HepG2 (cell line): ENCODE measurements at regions not wholly inside any gene's neighbourhood (a gene's known extent, or its start where the extent isn't known, plus 50 kb on each side); places are given as distances from the start of the nearest gene placed in this dataset.

ENCODE experiments used
- ATAC-seq: fragments of 200-7000 bp; cut with Tn5 transposase; 3 replicates; pipeline ENCODE4 v1.9.1; 2020; ENCODE audit warnings: mild to moderate bottlenecking, moderate library complexity
- BruUV-seq: library from RNA; stranded (reverse); fragments of 400-500 nt; replicated peaks from 2 replicates; lab custom pipeline; 2021; lab: Mats Ljungman, UMichigan
- CTCF ChIA-PET: fragments of 300-600 bp; formaldehyde crosslinking; extraction: SDS; loops from one replicate; lab custom pipeline; 2021; ENCODE audit warnings: low total read pairs, inconsistent platforms, low intra/inter-chr PET ratio; lab: Yijun Ruan, JAX
- POLR2A ChIA-PET: fragments of 350-600 bp; sonication (Branson Sonifier 250); formaldehyde crosslinking; loops from one replicate; lab custom pipeline; 2020; ENCODE audit warnings: antibody characterized with exemption, inconsistent platforms; lab: Yijun Ruan, JAX
- DNase-seq: peaks from one replicate; pipeline ENCODE4 v3.0.0-alpha.2; 2015; ENCODE audit warnings: low spot score
- FAIRE-seq: peaks from 3 replicates; lab custom pipeline; 2011; peaks lifted over from hg19 to GRCh38; lab: Jason Lieb, UNC
- H2AFZ ChIP-seq: one replicate; pipeline ENCODE4 v1.6.1; 2011; ENCODE audit warnings: low read length, inconsistent platforms
- H3K27ac ChIP-seq: fragments of 300-600 bp; 3 replicates; pipeline ENCODE4 v1.8.0; 2011; ENCODE audit warnings: mixed run types, mild to moderate bottlenecking, mixed read lengths, low read length, inconsistent platforms; ENCODE audit not compliant: insufficient read depth; ENCODE audit errors: extremely low read length
- H3K27me3 ChIP-seq, 2 experiments: fragments of 200-600 bp in 1 of 2; 2 replicates in 1 of 2; 3 replicates in 1 of 2; pipeline versions ENCODE4 v1.6.0 to v1.8.0; 2011; ENCODE audit warnings: low read length in 2 of 2, mild to moderate bottlenecking in 2 of 2, moderate library complexity in 2 of 2, inconsistent platforms in 1 of 2; ENCODE audit not compliant: insufficient read depth in 2 of 2, control insufficient read depth in 1 of 2
- H3K36me3 ChIP-seq, 2 experiments: fragments of 200-600 bp in 1 of 2; replicated peaks in 1 of 2; 2 replicates in 1 of 2; 3 replicates in 1 of 2; pipeline versions ENCODE4 v1.5.1 to v1.8.0; 2011; ENCODE audit warnings: low read length in 2 of 2, inconsistent platforms in 1 of 2; ENCODE audit not compliant: insufficient read depth in 2 of 2, control insufficient read depth in 1 of 2
- H3K4me1 ChIP-seq: 2 replicates; pipeline ENCODE4 v1.5.1; 2012; ENCODE audit warnings: low read length, inconsistent platforms; ENCODE audit not compliant: insufficient read depth
- H3K4me2 ChIP-seq: 2 replicates; pipeline ENCODE4 v1.6.0; 2011; ENCODE audit warnings: low read depth, low read length, inconsistent platforms
- H3K4me3 ChIP-seq, 3 experiments: fragments of 200-600 bp in 1 of 3; sonication (generic), shearing (Covaris generic) in 1 of 3; replicated peaks in 1 of 3; 2 replicates each; pipeline ENCODE4 v1.5.1; 2011 to 2016; ENCODE audit warnings: low read length in 3 of 3, inconsistent platforms in 2 of 3, low read depth in 2 of 3, mild to moderate bottlenecking in 2 of 3, control low read depth in 1 of 3, mixed read lengths in 1 of 3; ENCODE audit not compliant: insufficient read depth in 1 of 3
- H3K79me2 ChIP-seq: one replicate; pipeline ENCODE4 v1.6.1; 2011; ENCODE audit warnings: low read length, inconsistent platforms; ENCODE audit not compliant: insufficient read depth
- H3K9ac ChIP-seq: 2 replicates; pipeline ENCODE4 v1.6.0; 2011; ENCODE audit warnings: mild to moderate bottlenecking, low read depth, low read length, inconsistent platforms; ENCODE audit not compliant: insufficient read depth
- H3K9me3 ChIP-seq: 2 replicates; pipeline ENCODE4 v1.5.1; 2012; ENCODE audit warnings: mild to moderate bottlenecking, low read length
- H4K20me1 ChIP-seq: 2 replicates; pipeline ENCODE4 v1.6.0; 2011; ENCODE audit warnings: inconsistent platforms, mild to moderate bottlenecking, low read length, moderate library complexity; ENCODE audit not compliant: insufficient read depth
- AKAP8 ChIP-seq: sonication (generic); formaldehyde crosslinking; IDR thresholded peaks from 2 replicates; pipeline ENCODE4 v1.5.1; 2020; ENCODE audit warnings: mild to moderate bottlenecking, missing genetic modification reagents
- ASH2L ChIP-seq: fragments of 300-600, 200-600 bp; sonication (generic); IDR thresholded peaks from 2 replicates; pipeline ENCODE4 v1.7.0; 2017; ENCODE audit warnings: low read depth, mild to moderate bottlenecking, moderate library complexity, mixed read lengths, low read length; ENCODE audit not compliant: insufficient read length
- FLYWCH1 ChIP-seq: sonication (generic); formaldehyde crosslinking; IDR thresholded peaks from 2 replicates; pipeline ENCODE4 v1.8.1; 2023; ENCODE audit warnings: mild to moderate bottlenecking, missing genetic modification reagents
- FOXP4 ChIP-seq: sonication (generic); formaldehyde crosslinking; IDR thresholded peaks from 2 replicates; pipeline ENCODE4 v1.4.0; 2020; ENCODE audit warnings: missing genetic modification reagents
- GABPA ChIP-seq, 2 experiments: IDR thresholded peaks; 2 replicates each; pipeline ENCODE4 v1.6.1; 2011 to 2016; ENCODE audit warnings: low read depth in 2 of 2, low read length in 1 of 2, missing biosample characterization in 1 of 2, missing genetic modification characterization in 1 of 2
- HDAC1 ChIP-seq: sonication (generic); formaldehyde crosslinking; IDR thresholded peaks from 2 replicates; pipeline ENCODE4 v1.5.1; 2020; ENCODE audit warnings: mild to moderate bottlenecking, missing genetic modification reagents
- HDAC2 ChIP-seq: sonication (generic); formaldehyde crosslinking; IDR thresholded peaks from 2 replicates; pipeline ENCODE4 v1.4.0; 2020; ENCODE audit warnings: missing genetic modification reagents
- HMGXB4 ChIP-seq, 2 experiments: sonication (generic) in 1 of 2; formaldehyde crosslinking in 1 of 2; IDR thresholded peaks; 2 replicates each; pipeline versions ENCODE4 v1.4.0 to v1.6.1; 2018 to 2020; ENCODE audit warnings: missing genetic modification reagents in 2 of 2, borderline replicate concordance in 1 of 2, low read depth in 1 of 2, mild to moderate bottlenecking in 1 of 2, missing biosample characterization in 1 of 2
- IKZF1 ChIP-seq: fragments of 450-650 bp; IDR thresholded peaks from 2 replicates; pipeline ENCODE4 v1.7.1; 2016
- JUNB ChIP-seq: sonication (generic); formaldehyde crosslinking; IDR thresholded peaks from 2 replicates; pipeline ENCODE4 v1.8.0; 2022; ENCODE audit warnings: missing genetic modification reagents, mild to moderate bottlenecking, borderline replicate concordance
- MATR3 ChIP-seq: sonication (generic); formaldehyde crosslinking; IDR thresholded peaks from 2 replicates; pipeline ENCODE4 v1.4.0; 2020; ENCODE audit warnings: missing genetic modification reagents
- TFDP2 ChIP-seq: sonication (generic); formaldehyde crosslinking; IDR thresholded peaks from 2 replicates; pipeline ENCODE4 v1.4.0; 2020; ENCODE audit warnings: missing genetic modification reagents
- ZFX ChIP-seq: sonication (generic); formaldehyde crosslinking; IDR thresholded peaks from 2 replicates; pipeline ENCODE4 v1.4.0; 2020; ENCODE audit warnings: mild to moderate bottlenecking, low read depth, missing genetic modification reagents, moderate library complexity
- ZMYM3 ChIP-seq: sonication (generic); formaldehyde crosslinking; IDR thresholded peaks from 2 replicates; pipeline ENCODE4 v1.5.1; 2020; ENCODE audit warnings: mild to moderate bottlenecking, missing genetic modification reagents
- ZNF382 ChIP-seq: sonication (generic); formaldehyde crosslinking; IDR thresholded peaks from 2 replicates; pipeline ENCODE4 v1.5.0; 2020; ENCODE audit warnings: missing genetic modification reagents, mild to moderate bottlenecking, borderline replicate concordance
- ZNF704 ChIP-seq: sonication (generic); formaldehyde crosslinking; IDR thresholded peaks from 2 replicates; pipeline ENCODE4 v1.8.1; 2023; ENCODE audit warnings: mild to moderate bottlenecking, inconsistent platforms, moderate library complexity, missing genetic modification reagents, borderline replicate concordance
- ZSCAN9 ChIP-seq: IDR thresholded peaks from 2 replicates; pipeline ENCODE4 v1.6.1; 2016; ENCODE audit warnings: borderline replicate concordance
- WGBS: methylation state at CpG from one replicate; pipeline ENCODE4 v1.1.6; 2017; ENCODE audit warnings: low lambda C conversion rate; 5-methylcytosine and 5-hydroxymethylcytosine counted together
- in situ Hi-C: cut with HindIII; loops from 2 replicates; pipeline ENCODE4 v1.10.0; 2017; ENCODE audit warnings: low pct_unique_long_range_greater_than_20kb; ENCODE audit not compliant: extremely low pct_ligation_motif_present
- intact Hi-C: fragments of 100-400 bp; cut with micrococcal nuclease; formaldehyde crosslinking; loops from one replicate; pipeline ENCODE4 v1.10.0; 2022; ENCODE audit not compliant: unreplicated experiment

- Histone ChIP-seq H3K36me3 (peaks cover 3 to 17% of the 10 kb centered on the region in 2 experiments), H3K4me3 (no peak overlapping the region), H3K4me2 (no peak overlapping the region), H3K9me3 (no peaks in the 10 kb centered on the region), H3K4me1 (peaks cover 25% of the 10 kb centered on the region), H3K27ac (no peak overlapping the region), H3K27me3 (no peaks in the 10 kb centered on the region), H2AFZ (no peak overlapping the region), H3K79me2 (peaks cover 1% of the 10 kb centered on the region), H3K9ac (no peak overlapping the region), H4K20me1 (no peaks in the 10 kb centered on the region)
- intact Hi-C loops (no loop called here), in situ Hi-C loops (no loop called here)
- TF ChIP-seq IKZF1 (no peak), ZSCAN9 (CRISPR knock-in tag) (no peak), HMGXB4 (CRISPR knock-in tag; IDR thresholded peaks at IDR 0.05; ENCODE audit: borderline replicate concordance in 1 of 2, low read depth in 1 of 2) (no peak), HDAC2 (CRISPR knock-in tag) (no peak), ZNF704 (CRISPR knock-in tag) (no peak), HDAC1 (CRISPR knock-in tag) (no peak), ZMYM3 (CRISPR knock-in tag) (no peak), FOXP4 (CRISPR knock-in tag) (no peak), ASH2L (no peak), TFDP2 (no peak), AKAP8 (CRISPR knock-in tag) (no peak), JUNB (no peak), ZFX (CRISPR knock-in tag) (no peak), MATR3 (CRISPR knock-in tag) (no peak), GABPA (IDR thresholded peaks at IDR 0.05; ENCODE audit: low read depth, low read length) (no peak), GABPA (CRISPR knock-in tag; IDR thresholded peaks at IDR 0.05; ENCODE audit: low read depth) (no peak), ZNF382 (CRISPR knock-in tag) (no peak), FLYWCH1 (CRISPR knock-in tag) (no peak)
- POLR2A ChIA-PET = interaction anchor here (1.2 to 1.7 kb wide), 3 partner anchors 9 to 55 kb away, joined by 3 to 6 read pairs (median 4); no protein-coding TSS in a partner anchor
- BruUV-seq = no TSS peak
- no peak for DNase-seq
- CTCF ChIA-PET = no interaction called here
- no peak for FAIRE-seq
- no peak for ATAC-seq
- 96% methylated on average over 6 of the region's 6 CpGs for WGBS
These were observed 221.0 kb upstream of the KLF14 start for GRCh38 chr7:130954918-130955564.
